Renal pelvis (tissue), 1 donor: ENCODE measurements at regions not wholly inside any gene's neighbourhood (a gene's known extent, or its start where the extent isn't known, plus 50 kb on each side); places are given as distances from the start of the nearest gene placed in this dataset.
"Not testable (repeated sequence)": the region's sequence is repeated elsewhere in the genome, so short reads cannot be mapped to it uniquely, and the experiment has no call there.

ENCODE experiments used
- DNase-seq: peaks from one replicate; pipeline ENCODE4 v3.0.0-alpha.2; 2013

DNA sequence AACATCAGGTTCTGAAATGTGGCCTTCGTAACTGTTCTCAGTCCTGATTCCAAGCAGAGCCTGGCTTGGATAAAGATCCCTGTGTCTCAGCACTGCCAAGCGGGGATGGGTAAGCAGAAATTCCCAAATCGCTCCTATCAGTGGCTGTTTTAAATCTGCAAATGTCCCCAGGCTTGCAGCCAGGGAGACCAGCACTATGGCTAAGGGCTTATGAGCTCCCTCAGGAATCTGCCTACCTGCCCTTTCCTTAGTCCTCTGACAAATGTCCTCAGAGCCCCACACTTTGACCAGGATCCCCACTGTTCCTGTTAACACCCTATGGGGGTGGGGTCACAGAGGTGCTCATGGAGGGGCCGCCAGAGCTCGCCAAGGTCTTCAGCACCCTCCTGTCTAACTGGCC is 1062.8 kb downstream of the UQCRFS1 start:
- DNase-seq, result no peak

GRCh38 chr19:28148554-28148953 is 1064.4 kb downstream of the UQCRFS1 start:
- no peak for DNase-seq

GRCh38 chr19:28142258-28142657 is 1070.7 kb downstream of the UQCRFS1 start:
- no peak for DNase-seq

GRCh38 chr19:28140201-28140600 is 1072.8 kb downstream of the UQCRFS1 start:
- DNase-seq, result no peak

GRCh38 chr19:28137772-28138171 is 1075.2 kb downstream of the UQCRFS1 start:
- DNase-seq, result no peak

GRCh38 chr19:28136796-28137195 is 1076.2 kb downstream of the UQCRFS1 start:
- no peak for DNase-seq

- DNase-seq, result no peak
Measured at GRCh38 chr19:28135825-28136224, 1077.1 kb downstream of the UQCRFS1 start.

- DNase-seq, result no peak
Measured at GRCh38 chr19:28134311-28134710, 1078.6 kb downstream of the UQCRFS1 start.

DNA sequence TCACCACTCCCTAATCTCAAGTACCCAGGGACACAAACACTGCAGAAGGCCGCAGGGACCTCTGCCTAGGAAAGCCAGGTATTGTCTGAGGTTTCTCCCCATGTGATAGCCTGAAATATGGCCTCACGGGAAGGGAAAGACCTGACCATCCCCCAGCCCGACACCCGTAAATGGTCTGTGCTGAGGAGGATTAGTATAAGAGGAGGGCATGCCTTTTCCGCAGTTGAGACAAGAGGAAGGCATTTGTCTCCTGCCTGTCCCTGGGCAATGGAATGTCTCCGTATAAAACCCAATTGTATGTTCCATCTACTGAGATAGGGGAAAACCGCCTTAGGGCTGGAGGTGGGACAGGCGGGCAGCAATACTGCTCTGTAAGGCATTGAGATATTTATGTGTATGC is 1082.1 kb downstream of the UQCRFS1 start:
- DNase-seq, result not testable (repeated sequence)

GRCh38 chr19:28130066-28130511 is 1082.9 kb downstream of the UQCRFS1 start:
- peak; percentile 20 for DNase-seq

GRCh38 chr19:28128341-28128740 is 1084.6 kb downstream of the UQCRFS1 start:
- no peak for DNase-seq

DNA sequence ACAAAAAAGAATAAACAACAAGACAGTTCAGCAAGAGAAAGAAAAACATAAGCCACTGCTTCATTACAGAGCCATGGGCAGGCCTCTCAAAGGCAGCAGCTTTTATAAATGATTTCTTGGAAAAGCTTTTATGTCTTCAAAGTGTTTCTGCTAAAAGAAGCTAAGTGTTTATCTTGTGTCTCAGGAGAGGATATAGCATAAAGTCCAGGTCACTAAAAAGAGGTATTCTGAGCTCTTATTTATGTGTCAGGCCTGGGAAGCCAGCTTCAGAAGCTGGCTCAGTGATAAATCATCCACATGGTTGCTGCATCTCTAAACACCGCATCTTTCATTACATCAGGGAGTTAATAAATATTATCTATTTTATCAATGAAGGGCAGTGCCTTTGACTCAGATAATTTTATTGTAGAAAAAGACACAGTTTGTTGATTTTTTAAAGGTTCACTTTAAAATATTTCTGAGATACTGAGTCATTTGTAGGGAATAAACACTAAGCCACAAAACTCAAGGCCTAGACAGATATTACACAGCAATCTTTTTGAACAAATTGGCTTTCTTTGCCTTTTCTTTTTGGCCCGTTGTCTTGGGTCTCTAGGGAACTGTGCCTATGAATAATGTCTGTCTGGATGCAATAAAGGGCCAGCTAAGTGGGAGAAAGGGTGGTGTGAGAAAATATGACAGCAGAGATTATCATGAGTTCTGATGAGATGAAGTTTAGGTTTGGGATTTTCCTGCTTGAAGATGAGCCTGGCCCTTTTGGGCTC is 1086.6 kb downstream of the UQCRFS1 start:
- no peak for DNase-seq

- no peak for DNase-seq
Measured at GRCh38 chr19:28122734-28123133, 1090.2 kb downstream of the UQCRFS1 start.

DNA sequence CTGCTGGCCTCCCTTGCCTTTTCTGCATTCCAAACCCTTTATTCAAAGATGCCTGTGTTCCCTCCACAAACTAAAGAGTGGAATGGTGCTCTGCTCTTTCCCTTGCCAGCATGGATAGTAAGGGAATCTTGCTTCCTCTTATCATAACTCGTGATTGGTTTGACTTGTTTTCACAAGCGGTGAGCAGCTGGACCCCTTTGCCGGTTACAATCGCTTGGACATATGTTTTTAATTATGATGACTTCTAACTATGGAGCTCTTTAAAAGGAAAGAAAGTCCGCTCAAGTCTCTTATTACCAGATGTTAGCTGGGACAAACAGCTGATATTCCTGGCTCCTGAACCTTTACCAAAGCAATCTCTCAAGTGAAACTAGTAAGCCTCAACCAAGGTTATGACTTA is 1094.7 kb downstream of the UQCRFS1 start:
- no peak for DNase-seq

DNA sequence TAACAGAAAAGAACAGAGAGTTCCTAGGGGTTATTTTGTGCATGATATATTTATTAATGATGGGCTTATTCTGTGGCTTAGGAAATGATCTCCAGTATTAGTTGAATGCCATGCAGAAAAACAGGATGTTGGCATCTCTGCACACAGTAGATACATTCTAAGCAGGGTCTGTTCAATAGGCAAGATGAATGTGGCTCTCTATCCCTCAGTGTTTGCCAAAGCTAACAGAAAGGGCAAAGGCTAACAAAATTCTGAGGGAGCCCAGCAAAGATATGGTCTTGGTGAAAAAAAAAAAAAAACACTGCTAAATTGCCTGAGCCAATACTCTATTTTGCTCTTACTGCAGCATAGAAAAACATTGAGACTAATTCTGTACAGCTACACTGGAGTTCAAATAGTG is 1095.8 kb downstream of the UQCRFS1 start:
- no peak for DNase-seq

DNA sequence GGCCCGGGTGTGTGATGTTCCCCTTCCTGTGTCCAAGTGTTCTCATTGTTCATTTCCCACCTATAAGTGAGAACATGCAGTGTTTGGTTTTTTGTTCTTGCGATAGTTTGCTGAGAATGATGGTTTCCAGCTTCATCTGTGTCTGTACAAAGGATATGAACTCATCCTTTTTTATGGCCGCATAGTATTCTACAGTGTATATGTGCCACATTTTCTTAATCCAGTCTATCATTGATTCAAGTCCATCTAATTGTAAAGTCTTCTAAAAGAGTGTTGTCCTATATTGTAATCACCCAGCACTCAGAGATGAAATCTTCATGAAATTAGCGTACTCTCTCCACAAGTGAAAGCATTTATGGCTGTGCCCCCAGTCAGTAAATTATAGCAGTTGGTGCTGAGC is 1096.6 kb downstream of the UQCRFS1 start:
- not testable (repeated sequence) for DNase-seq

DNA sequence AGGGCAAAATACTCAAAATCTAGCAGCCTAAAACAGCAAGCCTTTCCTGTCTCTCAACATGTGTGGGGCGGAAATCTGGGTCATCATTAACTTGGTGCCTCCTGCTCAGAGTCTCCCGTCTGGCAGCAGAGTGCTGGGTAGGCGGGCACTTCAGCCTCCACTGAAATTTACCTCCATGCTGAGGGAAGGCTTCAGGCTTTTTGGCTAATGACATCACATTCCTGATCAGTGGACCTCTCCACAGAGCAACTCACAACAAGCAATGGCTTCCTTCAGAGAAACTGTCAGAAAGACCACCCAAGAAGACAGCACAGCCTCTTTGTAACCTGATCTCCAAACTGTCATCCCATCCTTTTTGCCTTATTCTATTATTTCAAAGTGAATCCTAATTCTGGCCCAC is 1109.0 kb downstream of the UQCRFS1 start:
- DNase-seq, result peak; percentile 42

- DNase-seq, result not testable (repeated sequence)
Measured at GRCh38 chr19:28084659-28085157, 1128.2 kb downstream of the UQCRFS1 start.

DNA sequence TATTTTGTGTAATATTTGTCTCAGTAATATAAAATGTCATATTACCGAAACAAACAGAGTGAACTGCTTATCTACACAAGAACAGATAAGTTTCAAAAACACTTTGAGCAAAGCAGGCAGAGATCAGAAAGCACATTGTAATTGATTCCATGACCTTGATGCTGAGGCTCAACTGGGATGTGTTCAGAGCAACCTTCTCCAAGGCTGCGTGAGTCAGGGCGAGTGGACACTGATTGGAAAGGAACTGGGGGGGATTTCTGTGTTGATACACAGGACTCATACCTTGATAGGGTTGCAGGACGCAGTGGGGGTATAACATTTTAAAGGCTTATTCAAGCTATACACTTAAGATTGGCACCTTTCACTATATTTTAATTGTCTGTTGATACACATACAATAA is 1136.3 kb downstream of the UQCRFS1 start:
- DNase-seq, result no peak

DNA sequence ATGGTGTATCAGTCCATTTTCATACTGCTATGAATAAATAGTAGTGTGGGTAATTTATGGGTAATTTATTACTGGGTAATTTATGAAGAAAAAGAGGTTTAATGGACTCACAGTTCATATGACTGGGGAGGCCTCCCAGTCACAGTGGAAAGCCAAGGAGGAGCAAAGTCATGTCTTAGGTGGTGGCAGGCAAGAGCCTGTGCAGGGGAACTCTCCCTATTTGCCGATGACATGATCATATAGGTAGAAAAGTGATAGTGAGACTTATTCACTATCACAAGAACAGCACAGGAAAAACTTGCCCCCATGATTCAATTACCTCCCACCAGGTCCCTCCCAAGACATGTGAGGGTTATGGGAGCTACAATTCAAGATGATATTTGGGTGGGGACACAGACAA is 1137.7 kb downstream of the UQCRFS1 start:
- DNase-seq, result no peak

GRCh38 chr19:28074773-28075172 is 1138.2 kb downstream of the UQCRFS1 start:
- no peak for DNase-seq

DNA sequence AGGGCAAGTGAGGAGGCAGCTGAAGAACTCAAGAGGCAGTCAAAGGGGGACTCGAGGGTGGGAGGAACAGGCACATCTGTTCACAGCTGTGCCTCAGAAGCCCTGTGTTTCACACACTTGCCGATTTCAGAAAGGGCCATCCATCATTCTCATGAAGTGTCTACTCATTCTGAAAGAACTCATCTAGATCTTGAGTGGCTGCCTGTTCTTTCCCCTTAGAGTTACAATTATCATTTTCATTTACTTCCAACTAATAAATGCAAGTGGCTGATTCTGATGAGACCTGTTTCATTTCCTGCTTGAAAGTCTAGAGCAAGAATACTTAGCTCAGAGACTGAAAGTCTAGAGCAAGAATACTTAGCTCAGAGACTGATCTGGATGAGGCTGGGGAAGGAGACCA is 1145.1 kb downstream of the UQCRFS1 start:
- no peak for DNase-seq

GRCh38 chr19:28066988-28067387 is 1146.0 kb downstream of the UQCRFS1 start:
- no peak for DNase-seq

- no peak for DNase-seq
Measured at GRCh38 chr19:28066161-28066560, 1146.8 kb downstream of the UQCRFS1 start.
